Spleen (tissue), 11 donors: ENCODE measurements at regions not wholly inside any gene's neighbourhood (a gene's known extent, or its start where the extent isn't known, plus 50 kb on each side); places are given as distances from the start of the nearest gene placed in this dataset.

ENCODE experiments used
- DNase-seq: peaks from one replicate; pipeline ENCODE4 v3.0.0-alpha.2; 2020
- H3K27ac ChIP-seq, 8 donors: fragments of 200-600 bp; sonication (generic) in 7 of 8; 1 replicate in 4 of 8; 2 replicates in 4 of 8; pipeline versions ENCODE4 v1.5.0 to v1.8.0; 2016 to 2021; ENCODE audit warnings: inconsistent platforms in 4 of 8, mild to moderate bottlenecking in 4 of 8, moderate library complexity in 1 of 8
- H3K27me3 ChIP-seq, 7 donors: fragments of 200-600 bp; sonication (generic) in 6 of 7; replicated peaks in 1 of 7; 1 replicate in 4 of 7; 2 replicates in 3 of 7; pipeline versions ENCODE4 v1.5.0 to v1.8.0; 2016 to 2021; ENCODE audit warnings: inconsistent platforms in 3 of 7, mild to moderate bottlenecking in 1 of 7
- H3K36me3 ChIP-seq, 6 donors: fragments of 200-600 bp; sonication (generic) in 5 of 6; 1 replicate in 4 of 6; 2 replicates in 2 of 6; pipeline versions ENCODE4 v1.5.0 to v1.8.0; 2016 to 2021; ENCODE audit warnings: inconsistent platforms in 2 of 6
- H3K4me1 ChIP-seq, 6 donors: fragments of 200-600 bp; sonication (generic) in 5 of 6; 1 replicate in 3 of 6; 2 replicates in 3 of 6; pipeline versions ENCODE4 v1.5.0 to v1.8.0; 2016 to 2021; ENCODE audit warnings: inconsistent platforms in 3 of 6
- H3K4me3 ChIP-seq, 8 donors: fragments of 200-600 bp; sonication (generic) in 7 of 8; 1 replicate in 4 of 8; 2 replicates in 4 of 8; pipeline versions ENCODE4 v1.5.0 to v1.8.0; 2016 to 2021; ENCODE audit warnings: inconsistent platforms in 4 of 8, mild to moderate bottlenecking in 4 of 8, moderate library complexity in 2 of 8
- H3K9me3 ChIP-seq, 8 donors: fragments of 200-600 bp; sonication (generic) in 7 of 8; 1 replicate in 4 of 8; 2 replicates in 4 of 8; pipeline versions ENCODE4 v1.5.0 to v1.8.0; 2016 to 2021; ENCODE audit warnings: inconsistent platforms in 4 of 8
- POLR2A ChIP-seq, 3 donors: fragments of 450-650 bp; IDR thresholded peaks; one replicate each; pipeline ENCODE4 v1.5.1; 2017; ENCODE audit warnings: antibody characterized with exemption in 3 of 3, mild to moderate bottlenecking in 1 of 3
- POLR2AphosphoS5 ChIP-seq, 3 donors: sonication (generic); formaldehyde crosslinking; IDR thresholded peaks; one replicate each; pipeline ENCODE4 v1.5.1; 2017; ENCODE audit warnings: antibody characterized with exemption in 3 of 3
- WGBS, 5 donors: extraction: QIAGEN DNeasy Blood & Tissue Kit in 3 of 5; methylation state at CpG; one replicate each; pipeline versions ENCODE4 v1.1.5 to v1.1.7; 2013 to 2018; 5-methylcytosine and 5-hydroxymethylcytosine counted together
- intact Hi-C: fragments of 100-400 bp; cut with DNase I; formaldehyde crosslinking; loops from one replicate; pipeline ENCODE4 v1.15.0; 2023; ENCODE audit warnings: low total_unique reads
- TF ChIP-seq, protein P1 (sequence below), 11 experiments: fragments of 200-600 bp in 7 of 11; fragments of 450-650 bp in 4 of 11; sonication (generic) in 4 of 11; IDR thresholded peaks in 8 of 11; conservative IDR thresholded peaks in 3 of 11; 1 replicate in 7 of 11; 2 replicates in 4 of 11; pipeline versions ENCODE4 v1.4.0 to v1.8.0; 2016 to 2021; ENCODE audit warnings: antibody characterized with exemption in 11 of 11, inconsistent platforms in 4 of 11, mild to moderate bottlenecking in 1 of 11
- donor health status: healthy with polysubstance abuse.
- donor health status: DM: no; HTN: no; CAD: no; lungs with moderate emphysema.
- donor health status: DM: no; HTN: no; CAD: no.
- donor health status: Bipolar disorder and iron deficiency.
- donor health status: healthy.
- donor health status: DM: no; HTN: no; CAD: no.
- donor health status: DM: yes; HTN: yes; CAD: no.

DNA sequence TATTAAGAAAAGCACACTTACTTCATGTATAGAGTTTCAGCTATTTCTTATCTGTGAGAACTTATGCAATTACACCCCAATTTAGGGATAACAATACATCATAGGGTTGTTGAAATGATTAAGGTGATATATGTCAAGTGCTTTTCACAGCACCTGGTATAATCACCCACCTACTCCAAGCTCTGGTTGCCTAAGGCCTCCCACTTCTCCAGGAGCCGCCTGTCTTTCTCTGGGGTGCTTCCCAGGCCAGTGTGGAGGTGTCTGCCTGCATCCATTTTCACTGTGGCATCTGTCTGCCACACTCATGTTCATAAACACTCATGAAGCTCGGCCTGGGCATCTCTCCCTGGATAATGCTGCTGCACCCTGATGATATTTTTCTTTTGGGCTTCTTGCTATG is 250.3 kb downstream of the STK31 start:
- H3K27me3 ChIP-seq, result no peaks in the 10 kb centered on the region
- intact Hi-C loops, result no loop called here
- TF ChIP-seq, protein P1, sequence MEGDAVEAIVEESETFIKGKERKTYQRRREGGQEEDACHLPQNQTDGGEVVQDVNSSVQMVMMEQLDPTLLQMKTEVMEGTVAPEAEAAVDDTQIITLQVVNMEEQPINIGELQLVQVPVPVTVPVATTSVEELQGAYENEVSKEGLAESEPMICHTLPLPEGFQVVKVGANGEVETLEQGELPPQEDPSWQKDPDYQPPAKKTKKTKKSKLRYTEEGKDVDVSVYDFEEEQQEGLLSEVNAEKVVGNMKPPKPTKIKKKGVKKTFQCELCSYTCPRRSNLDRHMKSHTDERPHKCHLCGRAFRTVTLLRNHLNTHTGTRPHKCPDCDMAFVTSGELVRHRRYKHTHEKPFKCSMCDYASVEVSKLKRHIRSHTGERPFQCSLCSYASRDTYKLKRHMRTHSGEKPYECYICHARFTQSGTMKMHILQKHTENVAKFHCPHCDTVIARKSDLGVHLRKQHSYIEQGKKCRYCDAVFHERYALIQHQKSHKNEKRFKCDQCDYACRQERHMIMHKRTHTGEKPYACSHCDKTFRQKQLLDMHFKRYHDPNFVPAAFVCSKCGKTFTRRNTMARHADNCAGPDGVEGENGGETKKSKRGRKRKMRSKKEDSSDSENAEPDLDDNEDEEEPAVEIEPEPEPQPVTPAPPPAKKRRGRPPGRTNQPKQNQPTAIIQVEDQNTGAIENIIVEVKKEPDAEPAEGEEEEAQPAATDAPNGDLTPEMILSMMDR (IDR thresholded peaks at IDR 0.05 in 8 of 11, conservative IDR thresholded peaks at IDR 0.05 in 3 of 11), result no peak
- TF ChIP-seq POLR2A (IDR thresholded peaks at IDR 0.05), result no peak
- no peak for TF ChIP-seq POLR2AphosphoS5 (IDR thresholded peaks at IDR 0.05)

DNA sequence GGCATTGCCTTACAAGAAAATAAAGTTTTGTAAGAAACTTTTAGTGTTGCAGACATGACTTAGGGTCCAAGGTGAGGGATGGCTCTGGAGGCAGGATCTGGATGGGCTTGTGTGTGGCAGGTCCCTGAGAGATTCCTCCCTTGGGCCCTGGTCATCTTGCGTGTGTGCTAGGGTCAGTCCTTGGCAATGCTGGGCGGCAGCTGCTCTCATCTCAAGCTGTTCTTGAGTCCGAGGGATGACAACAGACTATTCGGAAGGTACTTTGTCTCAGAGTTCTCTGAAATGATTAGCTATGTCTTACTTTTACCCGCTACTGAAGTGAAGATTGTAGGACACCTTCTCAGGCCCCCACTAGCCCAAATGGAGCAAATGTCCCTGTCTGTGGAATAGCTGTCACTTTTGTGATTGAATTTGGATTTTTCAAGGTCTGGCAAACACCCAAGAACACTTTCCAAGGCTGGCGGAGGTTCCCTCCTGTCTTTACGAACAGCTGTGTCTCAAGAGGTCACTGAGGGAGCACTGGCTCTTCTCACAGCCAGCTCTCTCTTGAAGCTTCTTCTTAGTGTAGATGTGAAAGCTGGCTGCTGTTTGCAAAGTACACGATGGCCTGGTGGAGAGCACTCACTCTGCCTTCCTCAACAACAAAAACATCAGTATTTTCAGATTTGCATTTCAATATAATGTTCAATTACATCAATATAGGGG is 253.6 kb downstream of the STK31 start:
- H3K27me3 ChIP-seq, result no peaks in the 10 kb centered on the region
- 68 to 80% (median 78%) methylated on average over 8 of the region's 8 CpGs for WGBS, 5 donors
- no peak overlapping the region for H3K27ac ChIP-seq
- H3K4me1 ChIP-seq, result no peaks in the 10 kb centered on the region
- H3K4me3 ChIP-seq, result no peak overlapping the region
- no peak for TF ChIP-seq POLR2AphosphoS5 (IDR thresholded peaks at IDR 0.05)
- TF ChIP-seq, protein P1 (IDR thresholded peaks at IDR 0.05 in 8 of 11, conservative IDR thresholded peaks at IDR 0.05 in 3 of 11), result no peak
- TF ChIP-seq POLR2A (IDR thresholded peaks at IDR 0.05), result no peak
- no peaks in the 10 kb centered on the region for H3K36me3 ChIP-seq
- intact Hi-C loops, result no loop called here
- no peak for DNase-seq
- no peaks in the 10 kb centered on the region for H3K9me3 ChIP-seq

More for the DNA sequence above, 250.3 kb downstream of the STK31 start:
- Histone ChIP-seq H3K4me3 (no peak overlapping the region), H3K4me1 (no peaks in the 10 kb centered on the region), H3K36me3 (no peaks in the 10 kb centered on the region), H3K27ac (no peak overlapping the region), H3K9me3 (no peaks in the 10 kb centered on the region)
- 51 to 76% (median 59%) methylated on average over 2 of the region's 2 CpGs for WGBS, 5 donors
- no peak for DNase-seq

DNA sequence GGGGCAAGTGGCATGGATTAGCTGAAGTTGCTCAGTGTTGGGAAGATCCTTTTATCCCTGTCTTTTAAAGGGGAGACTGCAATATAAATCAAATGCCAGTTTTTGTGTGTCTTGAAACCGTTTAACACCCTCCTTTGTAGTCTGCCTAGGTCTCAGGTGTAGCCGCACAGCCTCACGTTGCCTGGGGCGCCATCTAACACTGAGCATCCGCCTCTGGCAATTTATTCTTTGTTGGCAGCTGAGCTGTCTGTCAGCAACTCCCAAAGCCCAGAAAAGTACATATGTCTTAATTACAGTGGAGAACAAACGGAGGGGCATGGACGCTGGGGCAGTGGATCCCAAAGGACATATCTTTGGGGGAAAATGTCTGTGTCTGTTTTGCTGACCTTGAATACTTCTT is 254.7 kb downstream of the STK31 start:
- intact Hi-C loops, result no loop called here
- Histone ChIP-seq H3K27ac (no peak overlapping the region), H3K4me1 (no peaks in the 10 kb centered on the region), H3K36me3 (no peaks in the 10 kb centered on the region), H3K4me3 (no peak overlapping the region), H3K27me3 (no peaks in the 10 kb centered on the region), H3K9me3 (no peaks in the 10 kb centered on the region)
- TF ChIP-seq POLR2A (IDR thresholded peaks at IDR 0.05) (no peak), POLR2AphosphoS5 (IDR thresholded peaks at IDR 0.05) (no peak)
- TF ChIP-seq, protein P1 (IDR thresholded peaks at IDR 0.05 in 8 of 11, conservative IDR thresholded peaks at IDR 0.05 in 3 of 11), result no peak
- WGBS, 5 donors, result 73 to 88% (median 86%) methylated on average over 7 of the region's 7 CpGs
- no peak for DNase-seq

DNA sequence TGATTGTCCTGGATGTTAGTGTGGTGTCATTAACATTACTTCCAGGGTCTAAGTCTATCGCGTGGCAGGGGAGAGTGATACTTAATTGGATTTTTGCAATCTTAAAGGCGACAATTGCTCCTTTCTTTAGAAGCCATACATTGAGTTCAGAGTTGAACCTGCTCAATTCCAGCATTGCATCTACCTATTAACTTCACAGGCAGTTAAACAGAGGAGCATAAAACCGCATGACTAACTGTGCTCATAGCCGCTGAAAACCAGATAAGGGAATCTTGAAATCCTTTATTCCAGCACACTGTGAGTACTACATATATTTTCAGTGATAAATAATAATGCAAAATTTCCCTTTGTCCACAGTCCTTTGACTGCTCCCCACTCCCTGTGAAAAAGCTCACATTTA is 255.3 kb downstream of the STK31 start:
- Histone ChIP-seq H3K9me3 (no peaks in the 10 kb centered on the region), H3K27ac (no peak overlapping the region), H3K4me1 (no peaks in the 10 kb centered on the region), H3K4me3 (no peak overlapping the region), H3K36me3 (no peaks in the 10 kb centered on the region), H3K27me3 (no peaks in the 10 kb centered on the region)
- DNase-seq, result no peak
- 91 to 96% (median 94%) methylated on average over 5 of the region's 5 CpGs for WGBS, 5 donors
- TF ChIP-seq POLR2AphosphoS5 (IDR thresholded peaks at IDR 0.05), result no peak
- TF ChIP-seq, protein P1 (IDR thresholded peaks at IDR 0.05 in 8 of 11, conservative IDR thresholded peaks at IDR 0.05 in 3 of 11), result no peak
- no peak for TF ChIP-seq POLR2A (IDR thresholded peaks at IDR 0.05)
- intact Hi-C loops, result no loop called here
